Islet of Langerhans (tissue), 1 donor: ENCODE measurements at regions not wholly inside any gene's neighbourhood (a gene's known extent, or its start where the extent isn't known, plus 50 kb on each side); places are given as distances from the start of the nearest gene placed in this dataset.
"Not testable (repeated sequence)": the region's sequence is repeated elsewhere in the genome, so short reads cannot be mapped to it uniquely, and the experiment has no call there.

ENCODE experiments used
- FAIRE-seq: peaks from one replicate; lab custom pipeline; 2011; peaks lifted over from hg19 to GRCh38; lab: Jason Lieb, UNC

DNA sequence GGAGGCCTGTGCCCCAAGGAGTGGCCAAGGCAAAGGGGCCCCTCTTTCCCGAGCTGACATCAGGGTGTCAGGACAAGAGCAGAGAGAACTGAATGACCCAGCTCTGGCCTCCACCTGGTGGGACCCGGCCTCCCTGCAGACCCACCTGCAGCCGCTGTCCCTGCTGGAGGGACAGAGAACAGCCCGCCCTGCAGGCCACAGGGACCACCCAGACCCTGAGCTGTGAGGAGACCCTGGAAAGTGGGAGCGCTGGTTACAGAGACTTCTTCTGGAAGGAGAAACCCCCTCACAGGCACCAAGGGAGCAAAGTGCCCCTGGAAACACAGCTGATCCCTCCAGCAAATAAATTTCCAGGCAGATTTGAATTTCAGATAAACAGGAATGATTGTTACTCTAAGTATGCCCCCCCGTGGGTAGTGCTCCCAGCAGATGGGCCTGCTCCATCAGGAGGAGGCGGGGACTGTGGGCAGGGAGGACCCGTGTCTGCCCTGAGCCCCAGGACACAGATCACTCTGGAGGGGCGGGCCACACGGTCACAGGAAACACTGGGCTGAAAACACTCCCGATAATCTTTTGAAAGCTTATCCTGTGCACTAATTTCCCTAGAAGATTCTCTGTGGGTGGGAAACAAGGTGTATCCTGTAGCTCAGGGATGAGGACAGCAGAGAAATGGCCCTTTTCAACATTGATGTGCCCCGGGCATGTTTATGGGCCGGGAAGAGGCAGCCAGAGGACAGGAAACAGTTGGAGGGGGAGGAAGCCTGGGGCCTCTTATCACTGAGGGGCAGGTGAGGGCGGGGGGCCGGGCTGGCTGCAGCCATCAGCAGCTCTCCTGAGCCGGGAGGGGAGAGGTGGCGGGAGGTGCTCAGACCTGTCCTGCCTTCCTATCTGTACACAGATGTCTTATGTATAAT is 276.0 kb downstream of the ADGRD1 start:
- no peak for FAIRE-seq

DNA sequence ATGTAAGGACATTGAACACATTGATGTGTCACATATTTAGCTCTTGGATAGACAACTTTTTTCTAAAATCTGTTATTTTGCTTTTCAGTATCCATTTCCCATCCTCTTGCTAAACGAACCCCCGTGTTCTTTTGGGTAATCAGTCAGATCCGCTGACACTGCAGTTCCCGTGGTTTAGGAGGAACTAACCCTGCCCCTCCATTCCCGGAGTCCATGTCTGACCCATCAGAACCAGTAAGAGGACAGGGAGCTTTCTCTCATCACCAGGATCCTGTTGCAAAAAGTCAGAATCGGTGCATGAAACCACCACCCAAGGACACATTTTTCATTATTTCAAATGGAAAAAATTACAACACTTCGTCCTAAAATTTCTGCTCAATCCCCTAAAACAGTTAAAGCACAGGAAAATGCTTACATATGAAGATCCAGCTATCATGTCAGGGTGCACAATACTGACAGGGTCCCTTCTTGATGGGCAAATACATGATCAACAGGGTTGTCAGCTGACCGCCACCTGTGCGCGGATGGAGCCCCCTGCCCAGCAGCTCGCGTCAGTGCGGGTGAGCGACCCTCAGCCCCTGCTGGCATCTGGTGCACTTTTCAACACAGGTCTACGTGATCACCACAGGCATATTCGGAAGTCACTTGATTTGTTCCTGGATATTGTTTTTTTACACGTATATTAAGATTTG is 276.8 kb downstream of the ADGRD1 start:
- no peak for FAIRE-seq

DNA sequence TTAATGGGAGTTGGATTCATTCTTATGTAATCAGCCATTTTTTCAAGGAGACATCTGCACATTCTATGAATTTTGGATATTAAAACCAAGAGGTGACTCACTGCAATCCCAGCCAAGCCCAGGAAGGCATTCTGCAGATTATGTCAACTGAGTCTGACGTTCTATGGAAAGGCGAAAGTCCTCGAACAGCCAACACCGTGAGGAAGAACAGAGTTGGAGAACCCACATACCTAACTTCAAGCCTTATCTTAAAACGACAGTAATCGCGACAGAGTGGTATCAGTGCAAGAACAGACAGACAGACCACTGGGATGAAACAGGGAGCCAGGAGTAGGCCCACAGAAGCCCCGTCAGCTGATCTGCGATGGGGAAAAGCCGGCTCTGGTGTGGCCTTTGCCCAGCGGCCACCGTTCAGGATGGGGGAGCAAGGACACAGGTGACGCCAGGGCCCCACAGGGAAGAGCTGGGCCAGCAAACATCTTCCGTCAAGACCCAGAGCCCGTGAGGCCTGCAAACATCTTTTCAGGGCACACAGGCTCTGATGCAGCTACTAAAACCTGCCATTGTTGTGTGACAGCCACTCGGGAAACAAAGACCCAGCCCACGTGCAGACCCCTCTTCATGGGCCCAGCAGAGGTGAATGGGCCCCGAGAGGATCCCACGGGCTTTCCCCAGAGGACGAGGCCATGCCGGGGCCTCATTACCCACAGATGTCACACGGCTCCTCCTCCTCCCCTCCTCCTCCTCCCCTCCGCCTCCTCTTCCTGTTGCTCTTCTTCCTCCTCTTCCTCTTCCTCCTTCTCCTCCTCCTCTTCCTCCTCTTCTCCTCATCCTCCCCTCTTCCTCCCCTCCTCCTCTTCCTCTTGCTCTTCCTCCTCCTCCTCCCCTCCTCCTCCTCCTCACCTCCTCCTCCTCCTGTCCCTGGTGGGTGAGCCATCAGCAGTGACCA is 277.6 kb downstream of the ADGRD1 start:
- FAIRE-seq: no peak

DNA sequence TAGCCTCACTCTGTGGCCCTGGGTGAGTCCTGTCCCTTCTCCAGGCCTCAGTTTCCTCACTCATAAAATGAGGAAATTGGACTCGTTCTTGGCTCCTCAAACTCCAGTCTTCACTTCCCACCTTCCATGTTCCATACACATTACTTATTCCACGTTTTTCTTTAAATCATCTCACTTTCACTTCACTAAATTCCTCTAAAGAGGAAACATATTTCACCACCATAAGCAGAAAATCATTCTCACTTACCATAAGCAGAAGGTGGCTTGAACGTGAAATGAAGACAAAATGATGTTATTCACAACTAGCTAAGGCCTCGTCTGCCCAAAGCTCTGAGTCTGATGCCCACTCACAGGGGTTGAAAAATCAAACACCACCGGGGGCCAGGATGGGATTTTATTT is 278.3 kb downstream of the ADGRD1 start:
- no peak for FAIRE-seq

DNA sequence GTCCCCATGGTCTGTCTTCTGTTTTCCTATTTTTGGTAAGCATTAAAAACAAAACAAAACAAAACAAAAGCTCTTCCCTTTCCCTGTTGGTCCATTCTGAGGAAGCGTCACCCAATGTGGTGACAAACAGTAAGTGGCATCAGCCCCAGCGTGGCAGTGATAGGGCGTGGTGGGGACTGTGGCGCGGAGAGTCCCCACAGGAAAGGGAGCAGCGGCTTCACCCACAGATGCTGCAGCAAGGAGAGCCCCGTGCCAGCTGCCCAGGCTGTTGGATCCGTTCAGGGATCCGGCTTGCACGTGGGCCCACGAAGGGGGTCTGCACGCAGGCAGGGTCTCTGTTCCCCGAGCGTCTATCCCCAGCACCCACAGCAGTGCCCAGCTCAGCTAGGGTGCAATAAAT is 279.2 kb downstream of the ADGRD1 start:
- not testable (repeated sequence) for FAIRE-seq

DNA sequence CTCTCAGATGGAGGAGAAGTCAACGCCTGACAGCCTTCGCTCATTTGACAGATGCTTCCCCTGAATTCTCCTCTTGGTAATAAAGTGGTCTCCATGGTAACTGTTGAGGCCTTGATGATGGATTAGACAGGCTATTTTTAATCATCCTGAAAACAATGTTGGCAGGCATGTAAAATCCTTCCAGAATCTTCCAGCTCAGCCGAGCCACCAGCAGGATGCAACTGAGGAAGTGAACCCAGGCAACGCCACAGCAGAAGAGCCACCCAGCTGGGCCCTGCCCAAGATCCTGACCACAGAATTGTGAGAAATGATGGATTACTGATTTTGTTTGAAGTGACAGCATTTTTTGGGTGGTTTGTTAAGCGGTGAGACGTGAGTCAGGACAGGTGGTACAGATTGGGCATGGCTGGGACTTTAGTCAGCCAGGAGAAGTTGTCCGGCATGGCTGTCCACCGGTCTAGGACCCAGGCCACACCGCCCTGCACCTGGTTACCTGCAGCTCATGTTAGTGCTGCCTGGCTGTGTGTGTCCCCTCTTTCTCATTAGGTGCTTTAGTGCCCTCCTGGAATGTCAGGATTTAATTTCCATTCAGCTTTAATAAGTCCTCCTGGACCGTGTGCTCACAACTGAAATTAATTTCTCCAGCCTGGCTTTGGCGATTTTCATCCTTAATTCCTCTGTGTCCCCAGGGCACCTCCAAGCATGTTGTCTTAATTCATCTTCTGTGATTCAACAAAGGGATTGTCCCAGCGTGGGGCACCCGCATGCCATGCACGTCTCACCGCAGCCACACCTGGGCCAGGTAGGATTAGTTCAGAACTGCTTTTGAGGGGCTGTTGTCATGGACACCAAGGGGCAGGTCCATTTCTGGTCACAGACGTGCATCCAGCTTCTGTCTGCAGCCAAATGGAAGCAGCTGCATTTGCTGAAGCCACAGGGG is 280.4 kb downstream of the ADGRD1 start:
- not testable (repeated sequence) for FAIRE-seq

DNA sequence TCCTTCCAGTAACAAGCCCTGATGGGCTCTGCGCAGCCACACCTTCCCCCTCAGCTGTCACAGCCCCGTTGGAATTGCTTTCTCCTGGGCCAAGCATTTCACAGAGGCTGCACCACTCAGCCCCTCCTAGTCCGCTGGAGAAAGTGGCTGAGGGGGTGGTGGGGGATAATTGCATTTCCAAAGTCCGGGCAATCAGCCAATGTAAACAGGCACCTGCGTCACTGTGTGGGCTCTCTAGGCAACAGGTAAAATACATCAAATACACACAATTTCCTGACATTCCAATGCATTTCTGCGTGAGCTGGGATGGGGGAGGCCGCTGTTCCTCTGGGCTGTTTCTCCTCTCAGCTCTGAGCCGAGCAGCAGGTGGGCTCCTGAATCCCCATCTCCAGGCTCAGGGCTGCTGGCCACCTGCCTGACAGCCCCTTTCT is 281.1 kb downstream of the ADGRD1 start:
- peak; percentile 76 for FAIRE-seq

DNA sequence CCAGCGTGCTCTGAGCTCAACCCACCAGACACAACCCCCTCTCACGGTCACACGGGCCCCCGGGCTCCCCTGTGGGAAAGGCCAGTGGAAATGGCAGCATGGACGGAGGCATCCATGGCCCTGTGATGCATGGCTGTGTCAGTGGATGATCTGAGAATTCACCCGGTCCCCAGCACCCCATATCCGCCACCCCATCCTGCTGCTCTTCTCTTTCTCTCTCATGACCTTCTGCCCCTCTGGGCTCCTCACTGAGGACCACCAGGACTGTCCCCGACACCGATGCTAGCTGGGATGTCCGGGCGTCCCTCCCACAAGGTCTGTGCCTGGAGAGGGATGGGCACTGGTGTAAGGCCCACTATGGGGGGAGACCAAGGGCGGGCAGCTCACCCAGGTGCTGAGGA is 282.2 kb downstream of the ADGRD1 start:
- no peak for FAIRE-seq

DNA sequence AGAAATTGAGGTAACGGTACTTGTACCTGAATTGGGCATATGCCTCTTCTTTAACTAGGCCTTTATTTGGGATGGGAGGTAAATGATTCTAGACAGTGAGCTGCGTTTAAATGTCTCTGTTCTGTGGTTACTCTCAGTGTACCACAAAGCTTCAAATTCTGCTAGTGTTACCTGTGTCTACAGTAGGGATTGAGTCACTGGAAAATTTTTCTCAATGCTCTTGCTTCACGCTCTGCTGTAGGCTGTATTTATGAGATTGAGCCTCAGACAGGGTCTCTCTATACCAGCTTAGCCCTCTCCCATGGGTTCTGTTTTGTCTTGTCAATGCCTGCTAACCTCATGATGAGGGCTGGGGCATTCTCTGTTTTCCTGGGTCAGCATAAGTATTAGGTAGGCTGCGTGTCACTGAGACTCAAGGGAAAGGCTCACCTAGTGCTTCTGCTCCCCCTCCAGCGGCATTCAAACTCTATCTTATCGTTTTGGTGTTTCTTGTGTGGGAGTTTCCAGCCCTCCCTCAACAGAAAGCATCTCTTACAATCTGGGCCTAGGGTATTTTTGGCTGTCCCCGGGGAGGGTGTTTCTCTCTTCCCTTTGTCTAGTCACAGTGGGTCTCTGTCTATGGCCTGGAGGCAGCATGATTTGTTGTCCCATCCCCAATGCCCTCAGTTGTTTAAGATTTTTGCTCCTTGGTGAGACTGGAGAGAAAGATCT is 285.8 kb downstream of the ADGRD1 start:
- no peak for FAIRE-seq

DNA sequence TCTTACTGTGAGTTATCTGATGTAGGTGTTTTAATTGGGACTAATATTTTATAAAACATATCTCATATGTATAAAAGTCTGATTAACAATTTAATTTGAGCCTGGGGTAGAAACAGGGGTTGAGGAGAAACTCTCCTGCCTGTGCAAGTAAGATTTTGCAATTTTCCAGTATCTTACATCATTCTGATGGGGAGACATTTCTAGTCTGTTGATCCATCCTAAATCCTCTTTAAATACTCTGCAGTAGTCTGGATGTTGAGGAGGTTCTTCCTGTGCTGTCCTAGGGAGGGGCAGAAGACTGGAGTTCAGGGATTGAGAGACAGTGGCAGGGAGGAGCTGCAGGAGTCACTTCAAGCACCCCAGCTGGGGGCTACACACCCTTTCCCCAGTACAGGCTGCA is 287.8 kb downstream of the ADGRD1 start:
- no peak for FAIRE-seq

DNA sequence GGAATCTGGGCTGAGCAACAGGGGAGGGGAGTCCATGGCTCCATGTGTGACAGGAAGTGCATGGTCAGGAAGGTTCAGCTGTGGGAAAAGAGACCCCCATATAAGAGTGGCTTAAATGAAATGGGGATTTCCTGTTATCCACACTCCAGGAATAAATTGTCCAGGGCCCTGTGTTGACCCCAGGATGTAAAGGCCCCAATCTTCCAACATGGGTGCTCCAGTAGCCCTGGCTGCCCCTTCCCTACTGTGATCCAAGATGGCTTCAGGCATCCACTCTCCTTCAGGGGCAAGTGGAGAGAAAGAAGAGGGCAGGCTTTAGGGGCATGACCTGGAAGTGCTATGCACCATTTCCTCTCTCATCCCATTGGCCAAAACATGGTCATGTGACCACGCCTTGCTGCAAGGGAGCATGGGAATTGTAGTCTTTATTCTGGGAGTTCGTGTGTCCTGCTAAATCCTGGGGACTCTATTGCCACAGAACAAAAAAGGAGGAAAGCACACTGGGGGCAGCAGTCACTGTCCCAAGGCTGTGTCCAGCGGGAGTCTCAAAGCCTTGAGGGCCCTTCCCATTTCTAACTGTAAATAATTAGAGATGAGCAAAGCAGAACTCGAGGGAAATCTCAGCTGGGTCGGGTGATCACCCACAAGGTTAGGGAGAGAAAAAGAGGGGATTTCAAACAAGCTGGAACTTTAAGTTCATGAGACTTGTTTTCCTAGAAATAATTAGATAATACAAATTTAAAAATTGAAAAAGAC is 289.2 kb downstream of the ADGRD1 start:
- no peak for FAIRE-seq

DNA sequence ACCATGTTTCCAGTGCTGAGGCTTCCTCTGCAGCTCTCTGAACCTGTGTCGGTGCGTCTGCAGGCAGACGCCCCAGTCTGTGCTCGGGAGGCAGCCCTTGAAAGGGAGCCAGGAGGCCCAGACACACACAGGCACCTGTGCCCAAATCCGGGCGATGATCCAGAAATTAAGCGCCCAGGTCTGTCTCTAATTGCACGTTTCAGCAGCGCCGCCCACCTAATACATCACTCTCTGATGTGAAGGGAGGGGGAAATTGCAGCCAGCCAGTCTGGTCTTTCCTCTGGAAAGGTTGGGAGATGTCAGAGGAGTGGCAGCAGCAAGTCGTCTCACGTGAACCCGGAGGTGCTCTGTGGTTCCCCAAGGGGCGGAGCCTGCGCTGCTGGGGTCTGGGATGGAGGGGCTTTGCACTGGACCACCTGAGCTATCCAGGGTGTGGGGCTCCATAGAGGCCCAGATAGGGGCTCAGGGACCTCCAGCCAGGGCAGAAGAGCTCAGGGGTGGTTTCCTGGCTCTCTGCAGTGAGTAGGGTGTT is 290.5 kb downstream of the ADGRD1 start:
- not testable (repeated sequence) for FAIRE-seq

DNA sequence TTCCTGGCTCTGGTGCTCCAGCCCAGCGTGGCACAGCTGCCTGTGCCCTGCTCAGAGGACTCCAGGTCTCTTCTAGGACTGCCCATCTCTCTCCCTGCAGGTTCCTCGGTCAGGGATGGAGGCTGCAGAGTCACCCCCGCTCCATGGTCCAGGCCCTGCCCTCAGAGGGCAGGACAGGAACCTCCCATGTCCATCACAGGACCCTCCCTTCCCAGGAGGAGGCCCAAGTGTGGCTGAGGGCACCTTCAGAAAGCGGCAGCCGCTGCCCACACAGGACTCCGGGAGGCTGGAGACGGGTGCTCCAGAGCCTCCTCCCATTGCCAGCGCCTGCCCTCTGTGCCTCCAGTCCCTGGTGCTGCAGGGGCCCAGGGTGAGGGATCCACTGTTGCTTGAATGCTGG is 291.5 kb downstream of the ADGRD1 start:
- not testable (repeated sequence) for FAIRE-seq

DNA sequence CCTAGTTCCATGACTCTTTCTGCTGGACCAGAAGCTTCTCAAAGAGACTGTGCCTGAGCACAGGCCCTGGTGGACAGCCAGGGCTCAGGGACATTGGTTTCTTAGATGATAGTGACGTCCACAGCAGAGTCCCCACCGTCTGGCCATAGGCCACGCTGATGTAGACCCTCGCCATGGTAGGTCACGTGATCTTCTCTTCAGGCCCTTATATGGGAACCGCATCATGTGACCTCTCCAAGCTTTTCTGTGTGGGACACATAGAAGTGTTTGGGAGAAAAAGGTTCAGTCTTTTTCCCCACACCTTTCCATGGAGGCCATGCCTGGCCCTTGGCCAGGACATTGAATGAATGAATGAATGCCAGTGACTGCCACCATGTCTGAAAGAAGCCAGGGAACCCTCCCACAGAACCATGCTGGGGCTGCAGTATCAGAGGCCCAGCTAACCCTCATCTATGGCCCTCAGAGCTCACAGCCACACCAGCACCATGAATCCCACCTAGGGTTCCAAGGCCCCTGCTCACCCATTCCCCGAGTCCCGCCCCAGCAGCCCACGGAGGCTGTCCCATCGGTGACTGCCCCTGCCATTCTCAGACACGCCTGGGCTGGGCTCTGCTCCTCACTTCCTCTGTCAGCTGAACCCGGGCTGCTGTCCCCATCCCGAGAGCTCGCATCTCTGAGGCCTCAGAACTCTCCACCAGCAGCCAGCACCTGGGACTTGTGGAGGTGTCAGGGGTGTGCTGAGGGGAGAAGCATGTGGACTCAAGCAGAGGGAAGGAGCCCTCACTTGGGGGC is 292.1 kb downstream of the ADGRD1 start:
- FAIRE-seq: no peak

DNA sequence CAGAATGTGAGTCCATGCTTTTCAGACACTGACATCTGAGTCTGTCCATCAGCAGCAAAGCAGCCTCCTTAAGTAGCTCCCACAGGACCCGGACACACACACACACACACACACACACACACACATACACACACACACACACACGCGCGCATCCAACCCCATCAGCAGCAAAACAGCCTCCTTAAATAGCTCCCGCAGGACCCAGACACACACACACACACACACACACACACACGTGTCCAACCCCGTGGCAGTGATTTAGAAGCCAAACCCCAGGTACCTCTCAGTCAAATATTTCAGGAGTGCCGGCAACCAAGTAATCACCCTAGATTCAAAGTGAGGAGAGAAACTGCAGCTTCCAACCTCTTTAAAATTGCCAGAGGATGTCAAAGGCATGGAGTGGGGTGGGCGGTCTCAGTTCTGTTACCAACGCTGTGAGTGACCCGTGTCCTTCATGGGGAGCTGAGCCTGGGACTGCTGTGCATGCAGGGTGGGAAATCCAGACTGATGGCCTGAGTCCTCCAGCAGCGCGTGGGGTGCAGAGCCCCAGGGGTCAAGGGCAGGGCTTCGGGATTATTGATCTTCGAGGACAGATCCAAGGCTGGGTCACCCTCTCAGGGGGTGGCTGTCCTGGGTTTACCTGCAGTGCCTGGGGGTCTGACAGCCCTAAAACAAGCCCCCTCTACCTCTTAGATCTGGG is 293.5 kb downstream of the ADGRD1 start:
- not testable (repeated sequence) for FAIRE-seq

DNA sequence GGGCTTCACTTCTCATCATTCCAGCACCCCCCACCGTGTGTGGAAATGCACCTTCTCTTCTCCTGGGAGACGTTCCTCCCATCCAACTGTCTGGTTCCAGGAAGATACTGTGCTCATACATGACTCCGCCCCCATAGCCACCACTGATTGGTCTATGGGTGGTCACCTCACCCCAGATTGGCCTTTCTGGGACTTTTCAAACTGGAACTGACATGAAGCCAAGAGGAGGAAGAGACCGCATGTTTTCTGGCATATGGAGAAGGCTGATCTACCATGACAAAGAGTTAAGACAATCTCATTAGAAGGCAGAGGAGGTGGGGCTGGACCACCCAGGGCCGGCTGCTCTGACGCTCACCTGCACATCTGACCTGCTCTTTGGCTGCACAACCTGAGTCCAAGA is 294.2 kb downstream of the ADGRD1 start:
- FAIRE-seq: not testable (repeated sequence)

DNA sequence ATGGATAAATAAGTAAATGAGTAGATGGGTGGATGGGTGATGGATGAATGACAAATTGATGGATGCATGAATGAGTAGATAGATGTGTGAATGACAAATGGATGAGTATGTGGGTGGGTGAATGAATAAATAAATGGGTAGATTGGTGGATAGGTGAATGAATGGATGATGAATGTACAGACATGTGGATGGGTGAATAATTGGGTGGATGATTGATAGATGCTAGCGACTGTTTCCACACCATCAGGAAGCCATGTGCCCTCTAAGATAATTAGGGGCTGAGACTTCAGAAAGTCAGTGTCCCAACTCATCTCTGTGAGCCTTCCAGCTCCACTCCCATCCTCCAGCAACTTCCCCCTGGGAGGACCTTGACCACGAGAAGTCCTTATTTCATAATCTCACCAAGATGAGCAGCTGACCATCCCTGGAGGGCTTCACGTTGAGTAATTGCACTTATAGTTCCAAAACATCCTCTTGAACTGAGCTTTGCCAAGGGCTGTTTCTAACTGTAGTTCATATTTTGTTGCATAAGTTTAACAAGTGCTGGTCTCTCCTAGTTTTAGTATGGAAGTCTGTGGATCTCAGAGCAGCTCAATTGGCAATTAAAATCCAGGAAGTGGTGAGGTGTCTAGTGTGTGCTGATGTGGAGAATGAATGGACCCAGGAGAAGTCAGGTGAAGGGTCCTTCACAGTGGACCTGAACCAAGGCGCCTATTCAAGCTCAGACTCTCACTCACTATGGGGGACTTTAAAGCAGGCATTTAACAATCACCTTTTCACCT is 295.7 kb downstream of the ADGRD1 start:
- FAIRE-seq: no peak
